HCT116 (cell line): ENCODE measurements at regions not wholly inside any gene's neighbourhood (a gene's known extent, or its start where the extent isn't known, plus 50 kb on each side); places are given as distances from the start of the nearest gene placed in this dataset.

Experiments
- ATAC-seq: fragments of 200-7000 bp; cut with Tn5 transposase; 2 replicates; pipeline ENCODE4 v1.9.1; 2020; ENCODE audit warnings: mild to moderate bottlenecking, moderate library complexity
- BruUV-seq: library from RNA; stranded (reverse); fragments of 400-500 nt; replicated peaks from 2 replicates; lab custom pipeline; 2021; lab: Mats Ljungman, UMichigan
- CTCF ChIA-PET: fragments of 300-600 bp; sonication (Branson Sonifier 250); formaldehyde crosslinking; loops from one replicate; lab custom pipeline; 2021; ENCODE audit warnings: antibody characterized with exemption; lab: Charles Lee
- POLR2A ChIA-PET: fragments of 300-600, 350-600 bp; sonication (Branson Sonifier 250); formaldehyde crosslinking; loops from one replicate; lab custom pipeline; 2021; ENCODE audit warnings: antibody characterized with exemption; lab: Charles Lee
- RAD21 ChIA-PET, 2 experiments: fragments of 300-600 bp; sonication (Branson Sonifier 250); formaldehyde crosslinking; loops; one replicate each; lab custom pipeline; 2023; ENCODE audit warnings: low total read pairs in 2 of 2; ENCODE audit not compliant: uncharacterized antibody in 2 of 2, unreplicated experiment in 2 of 2, low non-redundant PET in 1 of 2; lab: Charles Lee
- DNase-seq: peaks from one replicate; pipeline ENCODE4 v3.0.0-alpha.2; 2010; ENCODE audit warnings: low read depth, low spot score
- H2AFZ ChIP-seq: fragments of 200-600 bp; shearing (Covaris generic), sonication (generic); 2 replicates; pipeline ENCODE4 v1.6.1; 2017; ENCODE audit warnings: low read depth, mixed run types, mixed read lengths, antibody characterized with exemption, low read length; ENCODE audit not compliant: poor library complexity, severe bottlenecking
- H3K27ac ChIP-seq: 2 replicates; pipeline ENCODE4 v1.5.1; 2012; ENCODE audit warnings: low read depth, low read length
- H3K27me3 ChIP-seq: fragments of 200-600 bp; sonication (generic); 2 replicates; pipeline ENCODE4 v1.6.1; 2016; ENCODE audit warnings: mixed run types, low read length, mixed read lengths; ENCODE audit not compliant: insufficient read depth
- H3K36me3 ChIP-seq, 2 experiments: fragments of 200-500 bp in 1 of 2; fragments of 200-600 bp in 1 of 2; sonication (Bioruptor generic) in 1 of 2; sonication (generic) in 1 of 2; 2 replicates each; pipeline versions ENCODE4 v1.5.1 to v1.6.1; 2014 to 2016; ENCODE audit warnings: low read length in 2 of 2, inconsistent platforms in 1 of 2, mixed read lengths in 1 of 2, mixed run types in 1 of 2; ENCODE audit not compliant: insufficient read depth in 2 of 2, control insufficient read depth in 1 of 2
- H3K4me1 ChIP-seq, 2 experiments: fragments of 200-600 bp in 1 of 2; sonication (generic) in 1 of 2; 2 replicates each; pipeline versions ENCODE4 v1.5.1 to v1.6.1; 2012 to 2017; ENCODE audit warnings: low read length in 2 of 2, inconsistent platforms in 1 of 2, mild to moderate bottlenecking in 1 of 2, mixed read lengths in 1 of 2, mixed run types in 1 of 2, moderate library complexity in 1 of 2; ENCODE audit not compliant: insufficient read depth in 2 of 2, control insufficient read depth in 1 of 2
- H3K4me2 ChIP-seq: fragments of 200-600 bp; sonication (generic); 2 replicates; pipeline ENCODE4 v1.6.1; 2017; ENCODE audit warnings: mixed run types, low read length, mixed read lengths
- H3K4me3 ChIP-seq, 2 experiments: fragments of 200-600 bp in 1 of 2; sonication (generic) in 1 of 2; replicated peaks in 1 of 2; 2 replicates each; pipeline ENCODE4 v1.5.1; 2011 to 2016; ENCODE audit warnings: low read length in 2 of 2, control low read depth in 1 of 2, low read depth in 1 of 2, mild to moderate bottlenecking in 1 of 2, mixed read lengths in 1 of 2, mixed run types in 1 of 2
- H3K79me2 ChIP-seq: fragments of 200-600 bp; sonication (generic); 2 replicates; pipeline ENCODE4 v1.6.1; 2017; ENCODE audit warnings: mild to moderate bottlenecking, mixed run types, low read length, moderate library complexity, mixed read lengths; ENCODE audit not compliant: insufficient read depth
- H3K9ac ChIP-seq: fragments of 200-600 bp; sonication (generic); 2 replicates; pipeline ENCODE4 v1.6.1; 2016; ENCODE audit warnings: low read length, mixed read lengths
- H3K9me2 ChIP-seq: fragments of 200-600 bp; sonication (generic), shearing (Covaris generic); 2 replicates; pipeline ENCODE4 v1.6.1; 2017; ENCODE audit warnings: mixed run types, mild to moderate bottlenecking, moderate library complexity; ENCODE audit not compliant: insufficient read depth
- H3K9me3 ChIP-seq, 2 experiments: fragments of 200-500 bp in 1 of 2; fragments of 200-600 bp in 1 of 2; sonication (Bioruptor generic) in 1 of 2; sonication (generic) in 1 of 2; 2 replicates each; pipeline ENCODE4 v1.6.1; 2014 to 2017; ENCODE audit warnings: low read length in 2 of 2, mixed read lengths in 2 of 2, inconsistent platforms in 1 of 2, low read depth in 1 of 2, mild to moderate bottlenecking in 1 of 2, mixed run types in 1 of 2, moderate library complexity in 1 of 2; ENCODE audit not compliant: control insufficient read depth in 1 of 2, insufficient read depth in 1 of 2
- H4K20me1 ChIP-seq: fragments of 200-600 bp; sonication (generic), shearing (Covaris generic); 2 replicates; pipeline ENCODE4 v1.6.1; 2017; ENCODE audit warnings: mixed run types, mild to moderate bottlenecking, moderate library complexity; ENCODE audit not compliant: insufficient read depth
- CEBPB ChIP-seq: IDR thresholded peaks from 2 replicates; pipeline ENCODE4 v1.6.1; 2012; ENCODE audit warnings: low read depth
- EGR1 ChIP-seq: IDR thresholded peaks from 2 replicates; pipeline ENCODE4 v1.6.1; 2012; ENCODE audit warnings: low read depth
- ELF1 ChIP-seq: IDR thresholded peaks from 2 replicates; pipeline ENCODE4 v1.6.1; 2012; ENCODE audit warnings: low read depth, borderline replicate concordance
- EZH2 ChIP-seq: fragments of 200-600 bp; sonication (generic); IDR thresholded peaks from 2 replicates; pipeline ENCODE4 v1.6.1; 2017; ENCODE audit warnings: antibody characterized with exemption, mixed run types
- FOSL1 ChIP-seq: IDR thresholded peaks from 2 replicates; pipeline ENCODE4 v1.6.1; 2012; ENCODE audit warnings: low read depth
- POLR2A ChIP-seq: IDR thresholded peaks from 2 replicates; pipeline ENCODE4 v1.7.0; 2011; ENCODE audit warnings: borderline replicate concordance; ENCODE audit not compliant: insufficient read depth, insufficient read length; ENCODE audit errors: extremely low read depth
- POLR2AphosphoS5 ChIP-seq: IDR thresholded peaks from 2 replicates; pipeline ENCODE4 v1.6.1; 2011; ENCODE audit warnings: mild to moderate bottlenecking, low read depth, low read length, moderate library complexity
- RAD21 ChIP-seq: IDR thresholded peaks from 2 replicates; pipeline ENCODE4 v1.6.1; 2012; ENCODE audit warnings: low read depth, mild to moderate bottlenecking
- REST ChIP-seq: IDR thresholded peaks from 2 replicates; pipeline ENCODE4 v1.6.1; 2012; ENCODE audit warnings: low read depth
- SIN3A ChIP-seq: IDR thresholded peaks from 2 replicates; pipeline ENCODE4 v1.6.1; 2012; ENCODE audit warnings: low read depth
- SP1 ChIP-seq: IDR thresholded peaks from 2 replicates; pipeline ENCODE4 v1.6.1; 2012; ENCODE audit warnings: low read depth
- SRF ChIP-seq: IDR thresholded peaks from 2 replicates; pipeline ENCODE4 v1.6.1; 2012; ENCODE audit warnings: low read depth
- TCF7L2 ChIP-seq: IDR thresholded peaks from 2 replicates; pipeline ENCODE4 v1.7.0; 2011; ENCODE audit warnings: borderline replicate concordance, inconsistent platforms; ENCODE audit not compliant: insufficient read depth, insufficient read length; ENCODE audit errors: extremely low read depth
- ZFX ChIP-seq: fragments of 450-650 bp; IDR thresholded peaks from 2 replicates; pipeline ENCODE4 v1.6.1; 2017
- ZNF274 ChIP-seq: fragments of 200-500 bp; sonication (Bioruptor generic); IDR thresholded peaks from 2 replicates; pipeline ENCODE4 v1.6.1; 2014; ENCODE audit warnings: mild to moderate bottlenecking, low read depth, low read length, inconsistent platforms
- intact Hi-C: fragments of 100-400 bp; cut with micrococcal nuclease; formaldehyde crosslinking; loops from 2 replicates; pipeline ENCODE4 v1.10.0; 2022
- TF ChIP-seq, protein P1 (sequence below): IDR thresholded peaks from 2 replicates; pipeline ENCODE4 v1.6.1; 2012
- TF ChIP-seq, protein P2 (sequence below): IDR thresholded peaks from 2 replicates; pipeline ENCODE4 v1.6.1; 2012
- TF ChIP-seq, protein P3 (sequence below), 3 experiments: fragments of 200-600 bp in 1 of 3; sonication (generic) in 1 of 3; IDR thresholded peaks in 2 of 3; conservative IDR thresholded peaks in 1 of 3; 2 replicates each; pipeline ENCODE4 v1.5.1; 2012 to 2017; ENCODE audit warnings: low read depth in 2 of 3, low read length in 2 of 3, antibody characterized with exemption in 1 of 3, borderline replicate concordance in 1 of 3, control low read depth in 1 of 3, mild to moderate bottlenecking in 1 of 3, mixed read lengths in 1 of 3, mixed run types in 1 of 3, moderate library complexity in 1 of 3; ENCODE audit not compliant: insufficient read depth in 1 of 3

GRCh38 chr9:12958708-12959107 lies 183.9 kb downstream of the LURAP1L start:
- CTCF ChIA-PET, result no interaction called here
- DNase-seq, result no peak
- Histone ChIP-seq H3K4me3 (no peak overlapping the region), H3K4me2 (no peak overlapping the region), H3K4me1 (no peaks in the 10 kb centered on the region), H4K20me1 (no peaks in the 10 kb centered on the region), H3K9me3 (peaks cover 0 to 4% of the 10 kb centered on the region in 2 experiments; a peak in 1 of 4 replicates), H3K9ac (no peak overlapping the region), H3K27me3 (no peaks in the 10 kb centered on the region), H3K79me2 (no peaks in the 10 kb centered on the region), H3K36me3 (no peaks in the 10 kb centered on the region), H3K27ac (no peak overlapping the region), H3K9me2 (no peaks in the 10 kb centered on the region), H2AFZ (no peak overlapping the region)
- no TSS peak for BruUV-seq
- TF ChIP-seq SRF, result no peak
- TF ChIP-seq SP1, result no peak
- TF ChIP-seq ELF1, result no peak
- no peak for TF ChIP-seq POLR2A
- no peak for TF ChIP-seq REST
- no peak for TF ChIP-seq EGR1
- no peak for ATAC-seq
- POLR2A ChIA-PET, result no interaction called here
- RAD21 ChIA-PET, result no interaction called here
- intact Hi-C loops, result no loop called here

GRCh38 chr9:12961276-12961809 lies 186.5 kb downstream of the LURAP1L start:
- H3K4me1 ChIP-seq, result no peaks in the 10 kb centered on the region
- BruUV-seq, result no TSS peak
- TF ChIP-seq, protein P1, sequence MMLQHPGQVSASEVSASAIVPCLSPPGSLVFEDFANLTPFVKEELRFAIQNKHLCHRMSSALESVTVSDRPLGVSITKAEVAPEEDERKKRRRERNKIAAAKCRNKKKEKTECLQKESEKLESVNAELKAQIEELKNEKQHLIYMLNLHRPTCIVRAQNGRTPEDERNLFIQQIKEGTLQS, result no peak
- TF ChIP-seq SIN3A, result no peak
- TF ChIP-seq, protein P2, sequence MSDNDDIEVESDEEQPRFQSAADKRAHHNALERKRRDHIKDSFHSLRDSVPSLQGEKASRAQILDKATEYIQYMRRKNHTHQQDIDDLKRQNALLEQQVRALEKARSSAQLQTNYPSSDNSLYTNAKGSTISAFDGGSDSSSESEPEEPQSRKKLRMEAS, result no peak
- no peak for TF ChIP-seq ZFX
- TF ChIP-seq, protein P3, sequence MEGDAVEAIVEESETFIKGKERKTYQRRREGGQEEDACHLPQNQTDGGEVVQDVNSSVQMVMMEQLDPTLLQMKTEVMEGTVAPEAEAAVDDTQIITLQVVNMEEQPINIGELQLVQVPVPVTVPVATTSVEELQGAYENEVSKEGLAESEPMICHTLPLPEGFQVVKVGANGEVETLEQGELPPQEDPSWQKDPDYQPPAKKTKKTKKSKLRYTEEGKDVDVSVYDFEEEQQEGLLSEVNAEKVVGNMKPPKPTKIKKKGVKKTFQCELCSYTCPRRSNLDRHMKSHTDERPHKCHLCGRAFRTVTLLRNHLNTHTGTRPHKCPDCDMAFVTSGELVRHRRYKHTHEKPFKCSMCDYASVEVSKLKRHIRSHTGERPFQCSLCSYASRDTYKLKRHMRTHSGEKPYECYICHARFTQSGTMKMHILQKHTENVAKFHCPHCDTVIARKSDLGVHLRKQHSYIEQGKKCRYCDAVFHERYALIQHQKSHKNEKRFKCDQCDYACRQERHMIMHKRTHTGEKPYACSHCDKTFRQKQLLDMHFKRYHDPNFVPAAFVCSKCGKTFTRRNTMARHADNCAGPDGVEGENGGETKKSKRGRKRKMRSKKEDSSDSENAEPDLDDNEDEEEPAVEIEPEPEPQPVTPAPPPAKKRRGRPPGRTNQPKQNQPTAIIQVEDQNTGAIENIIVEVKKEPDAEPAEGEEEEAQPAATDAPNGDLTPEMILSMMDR (IDR thresholded peaks at IDR 0.05 in 2 of 3, conservative IDR thresholded peaks at IDR 0.05 in 1 of 3; ENCODE audit: borderline replicate concordance in 1 of 3, insufficient read depth in 1 of 3, low read depth in 2 of 3, low read length in 2 of 3), result no peak
- TF ChIP-seq SRF, result no peak
- TF ChIP-seq EZH2, result no peak
- TF ChIP-seq RAD21, result no peak
- no peak for TF ChIP-seq CEBPB
- TF ChIP-seq SP1, result no peak
- no peak for TF ChIP-seq ZNF274
- no peak for TF ChIP-seq POLR2AphosphoS5
- TF ChIP-seq FOSL1, result no peak
- no peak for TF ChIP-seq TCF7L2

More at GRCh38 chr9:12961276-12961809, 186.5 kb downstream of the LURAP1L start:
- H3K4me3 ChIP-seq, result no peak overlapping the region
- H3K4me2 ChIP-seq, result no peak overlapping the region
- no peaks in the 10 kb centered on the region for H3K9me2 ChIP-seq
- no peaks in the 10 kb centered on the region for H3K27me3 ChIP-seq
- H3K27ac ChIP-seq, result no peak overlapping the region
- H3K9me3 ChIP-seq, result peaks cover 0 to 4% of the 10 kb centered on the region in 2 experiments; a peak in 1 of 4 replicates
- CTCF ChIA-PET, result no interaction called here
- no peak for ATAC-seq
- no peak for DNase-seq
- no peaks in the 10 kb centered on the region for H3K36me3 ChIP-seq
- RAD21 ChIA-PET, result no interaction called here
- H4K20me1 ChIP-seq, result no peaks in the 10 kb centered on the region
- no peak overlapping the region for H3K9ac ChIP-seq
- POLR2A ChIA-PET, result no interaction called here
- no peaks in the 10 kb centered on the region for H3K79me2 ChIP-seq
- no peak overlapping the region for H2AFZ ChIP-seq
- intact Hi-C loops, result no loop called here
